Spleen (tissue), 11 donors: ENCODE measurements at regions not wholly inside any gene's neighbourhood (a gene's known extent, or its start where the extent isn't known, plus 50 kb on each side); places are given as distances from the start of the nearest gene placed in this dataset.
A peak's percentile ranks its signal among the peaks of the same experiment; 100 is the strongest.

Source experiments
- DNase-seq: peaks from one replicate; pipeline ENCODE4 v3.0.0-alpha.2; 2020
- H3K27ac ChIP-seq, 8 donors: fragments of 200-600 bp; sonication (generic) in 7 of 8; 1 replicate in 4 of 8; 2 replicates in 4 of 8; pipeline versions ENCODE4 v1.5.0 to v1.8.0; 2016 to 2021; ENCODE audit warnings: inconsistent platforms in 4 of 8, mild to moderate bottlenecking in 4 of 8, moderate library complexity in 1 of 8
- H3K27me3 ChIP-seq, 7 donors: fragments of 200-600 bp; sonication (generic) in 6 of 7; replicated peaks in 1 of 7; 1 replicate in 4 of 7; 2 replicates in 3 of 7; pipeline versions ENCODE4 v1.5.0 to v1.8.0; 2016 to 2021; ENCODE audit warnings: inconsistent platforms in 3 of 7, mild to moderate bottlenecking in 1 of 7
- H3K36me3 ChIP-seq, 6 donors: fragments of 200-600 bp; sonication (generic) in 5 of 6; 1 replicate in 4 of 6; 2 replicates in 2 of 6; pipeline versions ENCODE4 v1.5.0 to v1.8.0; 2016 to 2021; ENCODE audit warnings: inconsistent platforms in 2 of 6
- H3K4me1 ChIP-seq, 6 donors: fragments of 200-600 bp; sonication (generic) in 5 of 6; 1 replicate in 3 of 6; 2 replicates in 3 of 6; pipeline versions ENCODE4 v1.5.0 to v1.8.0; 2016 to 2021; ENCODE audit warnings: inconsistent platforms in 3 of 6
- H3K4me3 ChIP-seq, 8 donors: fragments of 200-600 bp; sonication (generic) in 7 of 8; 1 replicate in 4 of 8; 2 replicates in 4 of 8; pipeline versions ENCODE4 v1.5.0 to v1.8.0; 2016 to 2021; ENCODE audit warnings: inconsistent platforms in 4 of 8, mild to moderate bottlenecking in 4 of 8, moderate library complexity in 2 of 8
- H3K9me3 ChIP-seq, 8 donors: fragments of 200-600 bp; sonication (generic) in 7 of 8; 1 replicate in 4 of 8; 2 replicates in 4 of 8; pipeline versions ENCODE4 v1.5.0 to v1.8.0; 2016 to 2021; ENCODE audit warnings: inconsistent platforms in 4 of 8
- CTCF ChIP-seq, 11 experiments: fragments of 200-600 bp in 7 of 11; fragments of 450-650 bp in 4 of 11; sonication (generic) in 4 of 11; IDR thresholded peaks in 8 of 11; conservative IDR thresholded peaks in 3 of 11; 1 replicate in 7 of 11; 2 replicates in 4 of 11; pipeline versions ENCODE4 v1.4.0 to v1.8.0; 2016 to 2021; ENCODE audit warnings: antibody characterized with exemption in 11 of 11, inconsistent platforms in 4 of 11, mild to moderate bottlenecking in 1 of 11
- POLR2A ChIP-seq, 3 donors: fragments of 450-650 bp; IDR thresholded peaks; one replicate each; pipeline ENCODE4 v1.5.1; 2017; ENCODE audit warnings: antibody characterized with exemption in 3 of 3, mild to moderate bottlenecking in 1 of 3
- POLR2AphosphoS5 ChIP-seq, 3 donors: sonication (generic); formaldehyde crosslinking; IDR thresholded peaks; one replicate each; pipeline ENCODE4 v1.5.1; 2017; ENCODE audit warnings: antibody characterized with exemption in 3 of 3
- WGBS, 5 donors: extraction: QIAGEN DNeasy Blood & Tissue Kit in 3 of 5; methylation state at CpG; one replicate each; pipeline versions ENCODE4 v1.1.5 to v1.1.7; 2013 to 2018; 5-methylcytosine and 5-hydroxymethylcytosine counted together
- intact Hi-C: fragments of 100-400 bp; cut with DNase I; formaldehyde crosslinking; loops from one replicate; pipeline ENCODE4 v1.15.0; 2023; ENCODE audit warnings: low total_unique reads
- donor health status: healthy with polysubstance abuse.
- donor health status: DM: no; HTN: no; CAD: no; lungs with moderate emphysema.
- donor health status: DM: no; HTN: no; CAD: no.
- donor health status: Bipolar disorder and iron deficiency.
- donor health status: healthy.
- donor health status: DM: no; HTN: no; CAD: no.
- donor health status: DM: yes; HTN: yes; CAD: no.

DNA sequence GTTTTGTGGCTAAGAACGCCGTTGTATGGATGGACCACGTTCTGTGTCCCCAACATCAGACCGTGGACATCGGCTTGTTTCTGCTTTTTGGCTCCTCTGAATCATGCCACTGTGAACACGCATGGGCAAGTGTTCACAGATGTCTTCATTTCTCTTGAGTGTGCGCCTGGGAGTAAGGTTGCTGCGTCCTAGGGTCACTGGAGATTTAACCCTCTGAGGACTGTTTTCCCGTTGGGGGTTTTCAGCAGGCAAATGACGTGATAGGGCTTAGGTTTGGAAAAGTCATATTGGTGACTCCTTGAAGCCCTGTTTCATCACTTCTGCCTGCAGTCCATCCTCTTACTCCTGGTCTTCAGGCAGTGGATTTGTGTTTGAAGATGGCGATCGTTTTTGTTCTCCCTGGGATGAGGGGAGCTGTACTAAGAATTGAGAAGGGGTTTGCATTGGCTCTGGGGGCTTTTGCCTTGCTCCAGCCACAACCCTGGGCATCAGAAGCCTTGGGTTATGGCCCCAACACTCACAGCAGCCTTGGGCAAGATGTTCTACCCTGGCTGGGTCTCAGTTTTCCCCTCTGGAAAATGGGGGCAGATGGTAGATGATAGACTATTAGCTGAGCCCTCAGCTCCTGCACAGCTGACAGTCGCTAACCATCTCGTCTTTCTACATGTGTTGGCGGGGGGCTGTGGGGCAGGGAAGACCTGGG is 67.2 kb upstream of the CIBAR2 start:
- H3K27me3 ChIP-seq: peaks cover 0 to 28% (median 0%) of the 10 kb centered on the region in 7 donors
- peaks cover 18 to 74% (median 43%) of the 10 kb centered on the region in 6 donors for H3K4me1 ChIP-seq
- TF ChIP-seq POLR2A (IDR thresholded peaks at IDR 0.05): no peak
- TF ChIP-seq POLR2AphosphoS5 (IDR thresholded peaks at IDR 0.05): no peak
- no peak for TF ChIP-seq CTCF (IDR thresholded peaks at IDR 0.05 in 8 of 11, conservative IDR thresholded peaks at IDR 0.05 in 3 of 11)
- intact Hi-C loops: no loop called here
- WGBS, 5 donors: 78 to 86% (median 82%) methylated on average over 15 of the region's 15 CpGs
- H3K27ac ChIP-seq: no peak overlapping the region
- no peak for DNase-seq
- peaks cover 0 to 5% (median 0%) of the 10 kb centered on the region in 6 donors for H3K36me3 ChIP-seq
- no peak overlapping the region for H3K4me3 ChIP-seq
- peaks cover 0 to 12% (median 8%) of the 10 kb centered on the region in 8 donors for H3K9me3 ChIP-seq

DNA sequence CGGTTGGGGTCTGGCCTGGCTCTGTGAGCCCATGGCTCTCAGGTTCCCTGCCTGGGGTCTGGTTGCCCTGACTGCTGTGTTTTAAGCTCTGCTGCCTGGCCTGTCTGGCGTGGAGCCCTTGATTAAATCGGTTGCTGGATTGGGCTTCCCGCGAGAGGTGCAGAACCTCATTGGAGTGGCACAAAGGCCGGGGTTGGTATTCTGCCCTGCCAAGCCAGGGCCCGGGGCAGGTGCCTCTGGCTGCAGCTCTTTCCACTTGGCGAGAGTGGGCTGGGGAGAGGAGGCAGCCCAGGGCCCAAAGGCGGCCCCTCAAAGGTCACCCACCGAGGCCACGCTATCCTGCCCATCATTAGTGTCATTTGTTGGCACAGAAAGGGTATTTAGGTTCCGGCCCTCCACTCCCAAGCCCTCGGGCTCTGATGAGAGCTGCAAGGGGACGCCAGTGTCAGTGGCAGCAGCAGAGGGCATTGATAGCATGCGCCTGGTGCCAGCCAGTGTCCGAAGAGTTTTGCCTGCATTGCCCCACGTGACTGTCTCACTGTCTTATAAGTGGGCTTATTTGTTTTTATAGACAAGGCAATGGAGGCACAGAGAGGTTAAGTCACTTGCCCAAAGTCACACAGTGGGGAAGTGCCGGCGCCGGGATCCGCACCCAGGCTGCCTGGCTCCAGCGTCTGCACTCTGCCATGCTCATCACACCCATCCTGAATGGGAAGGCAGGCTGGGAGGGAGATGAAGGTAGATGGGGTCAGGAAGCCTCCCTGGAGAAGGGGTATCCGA is 68.0 kb upstream of the CIBAR2 start:
- H3K4me1 ChIP-seq: peaks cover 15 to 66% (median 36%) of the 10 kb centered on the region in 6 donors
- intact Hi-C loops: no loop called here
- H3K27me3 ChIP-seq: peaks cover 0 to 21% (median 0%) of the 10 kb centered on the region in 7 donors
- no peak overlapping the region for H3K4me3 ChIP-seq
- peaks cover 0 to 9% (median 0%) of the 10 kb centered on the region in 6 donors for H3K36me3 ChIP-seq
- peak overlapping the region in 4 of 8 donors; percentile 24 to 62 (median 52) for H3K27ac ChIP-seq
- peaks cover 0 to 20% (median 15%) of the 10 kb centered on the region in 8 donors for H3K9me3 ChIP-seq
- no peak for DNase-seq
- WGBS, 5 donors: 78 to 93% (median 87%) methylated on average over 14 to 23 of the region's 23 CpGs
- TF ChIP-seq POLR2AphosphoS5 (IDR thresholded peaks at IDR 0.05) (no peak), POLR2A (IDR thresholded peaks at IDR 0.05) (no peak)

- no peak for DNase-seq
- TF ChIP-seq POLR2A (IDR thresholded peaks at IDR 0.05) (no peak), POLR2AphosphoS5 (IDR thresholded peaks at IDR 0.05) (peak in 2 of 3 donors; percentile 68 to 72)
- 64 to 78% (median 72%) methylated on average over 29 to 30 of the region's 30 CpGs for WGBS, 5 donors
- intact Hi-C loops: no loop called here
- peaks cover 0 to 22% (median 17%) of the 10 kb centered on the region in 8 donors for H3K9me3 ChIP-seq
- H3K27me3 ChIP-seq: peaks cover 0 to 14% (median 0%) of the 10 kb centered on the region in 7 donors
- H3K4me3 ChIP-seq: no peak overlapping the region
- peaks cover 0 to 12% (median 0%) of the 10 kb centered on the region in 6 donors for H3K36me3 ChIP-seq
- peak overlapping the region in 5 of 8 donors; percentile 40 to 62 (median 57) for H3K27ac ChIP-seq
- H3K4me1 ChIP-seq: peaks cover 12 to 58% (median 28%) of the 10 kb centered on the region in 6 donors
Measured at GRCh38 chr16:85180827-85181738, 68.8 kb upstream of the CIBAR2 start.

DNA sequence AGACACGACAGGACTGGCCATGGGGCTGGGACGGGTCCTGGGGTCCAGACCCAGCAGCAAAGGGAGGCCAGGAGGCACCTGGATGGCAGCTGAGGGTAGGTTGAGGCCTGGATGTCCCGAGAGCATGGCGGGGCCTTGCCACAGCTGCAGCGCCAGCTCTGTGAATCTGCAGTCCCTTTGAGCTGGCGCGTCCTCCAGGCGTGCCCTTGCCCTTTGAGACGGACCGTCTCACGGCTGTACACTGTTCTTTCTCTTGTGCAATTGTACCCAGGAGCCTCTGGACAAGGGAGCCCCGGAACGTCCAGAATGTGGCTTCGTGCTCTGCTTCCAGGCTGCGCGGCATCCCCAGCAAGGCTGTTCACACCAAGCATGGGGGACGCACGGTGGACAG is 69.5 kb upstream of the CIBAR2 start:
- Histone ChIP-seq H3K27me3 (peaks cover 0 to 8% (median 0%) of the 10 kb centered on the region in 7 donors), H3K27ac (peak overlapping the region in 5 of 8 donors; percentile 40 to 62 (median 57)), H3K9me3 (peaks cover 0 to 22% (median 17%) of the 10 kb centered on the region in 8 donors), H3K4me3 (no peak overlapping the region), H3K36me3 (peaks cover 0 to 12% (median 0%) of the 10 kb centered on the region in 6 donors), H3K4me1 (peaks cover 6 to 52% (median 23%) of the 10 kb centered on the region in 6 donors)
- DNase-seq: no peak
- TF ChIP-seq POLR2AphosphoS5 (IDR thresholded peaks at IDR 0.05) (no peak), POLR2A (IDR thresholded peaks at IDR 0.05) (no peak), CTCF (IDR thresholded peaks at IDR 0.05 in 8 of 11, conservative IDR thresholded peaks at IDR 0.05 in 3 of 11) (no peak)
- intact Hi-C loops: no loop called here
- 76 to 92% (median 85%) methylated on average over 10 to 18 of the region's 18 CpGs for WGBS, 5 donors
